Epithelial cell of esophagus (primary cell): ENCODE measurements at regions not wholly inside any gene's neighbourhood (a gene's known extent, or its start where the extent isn't known, plus 50 kb on each side); places are given as distances from the start of the nearest gene placed in this dataset.
"Not testable (repeated sequence)": the region's sequence is repeated elsewhere in the genome, so short reads cannot be mapped to it uniquely, and the experiment has no call there.

ENCODE experiments used
- DNase-seq: peaks from one replicate; pipeline ENCODE4 v3.0.0; 2010; ENCODE audit warnings: low read depth
- H3K4me3 ChIP-seq: 2 replicates; pipeline ENCODE4 v1.5.1; 2011; ENCODE audit warnings: mild to moderate bottlenecking, low read length, control low read depth
- TF ChIP-seq, protein P1 (sequence below): IDR thresholded peaks from 2 replicates; pipeline ENCODE4 v1.5.1; 2011; ENCODE audit warnings: low read depth, mild to moderate bottlenecking, low read length, control low read depth, inconsistent platforms; ENCODE audit not compliant: insufficient read depth; ENCODE audit errors: missing control alignments

DNA sequence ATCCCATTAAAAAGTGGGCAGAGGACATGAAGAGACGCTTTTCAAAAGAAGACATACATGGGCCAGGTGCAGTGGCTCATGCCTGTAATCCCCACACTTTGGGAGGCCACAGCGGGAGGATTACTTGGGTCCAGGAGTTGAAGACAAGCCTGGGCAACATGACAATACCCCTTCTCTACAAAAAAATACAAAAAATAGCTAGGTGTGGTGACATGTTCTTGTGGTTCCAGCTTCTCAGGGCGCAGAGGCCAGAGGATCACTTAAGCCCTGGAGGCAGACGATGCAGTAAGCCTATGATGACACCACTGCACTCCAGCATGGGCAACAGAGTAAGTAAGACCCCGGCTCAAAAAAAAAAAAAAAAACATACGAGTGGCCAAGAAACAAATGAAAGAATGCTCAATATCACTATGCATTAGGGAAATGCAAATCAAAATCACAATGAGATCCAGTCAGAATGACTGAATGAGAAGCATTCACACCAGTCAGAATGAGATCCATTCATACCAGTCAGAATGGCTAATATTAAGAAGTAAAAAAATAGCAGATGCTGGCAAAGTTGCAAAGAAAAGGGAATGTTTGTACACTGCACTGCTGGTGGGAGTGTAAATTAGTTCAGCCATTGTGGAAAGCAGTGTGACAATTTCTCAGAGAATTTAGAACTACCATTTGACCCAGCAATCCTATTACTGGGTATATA, 550.2 kb upstream of the SLC39A10 start:
- TF ChIP-seq, protein P1, sequence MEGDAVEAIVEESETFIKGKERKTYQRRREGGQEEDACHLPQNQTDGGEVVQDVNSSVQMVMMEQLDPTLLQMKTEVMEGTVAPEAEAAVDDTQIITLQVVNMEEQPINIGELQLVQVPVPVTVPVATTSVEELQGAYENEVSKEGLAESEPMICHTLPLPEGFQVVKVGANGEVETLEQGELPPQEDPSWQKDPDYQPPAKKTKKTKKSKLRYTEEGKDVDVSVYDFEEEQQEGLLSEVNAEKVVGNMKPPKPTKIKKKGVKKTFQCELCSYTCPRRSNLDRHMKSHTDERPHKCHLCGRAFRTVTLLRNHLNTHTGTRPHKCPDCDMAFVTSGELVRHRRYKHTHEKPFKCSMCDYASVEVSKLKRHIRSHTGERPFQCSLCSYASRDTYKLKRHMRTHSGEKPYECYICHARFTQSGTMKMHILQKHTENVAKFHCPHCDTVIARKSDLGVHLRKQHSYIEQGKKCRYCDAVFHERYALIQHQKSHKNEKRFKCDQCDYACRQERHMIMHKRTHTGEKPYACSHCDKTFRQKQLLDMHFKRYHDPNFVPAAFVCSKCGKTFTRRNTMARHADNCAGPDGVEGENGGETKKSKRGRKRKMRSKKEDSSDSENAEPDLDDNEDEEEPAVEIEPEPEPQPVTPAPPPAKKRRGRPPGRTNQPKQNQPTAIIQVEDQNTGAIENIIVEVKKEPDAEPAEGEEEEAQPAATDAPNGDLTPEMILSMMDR = no peak
- DNase-seq = peak; percentile 24
- no peak overlapping the region for H3K4me3 ChIP-seq

DNA sequence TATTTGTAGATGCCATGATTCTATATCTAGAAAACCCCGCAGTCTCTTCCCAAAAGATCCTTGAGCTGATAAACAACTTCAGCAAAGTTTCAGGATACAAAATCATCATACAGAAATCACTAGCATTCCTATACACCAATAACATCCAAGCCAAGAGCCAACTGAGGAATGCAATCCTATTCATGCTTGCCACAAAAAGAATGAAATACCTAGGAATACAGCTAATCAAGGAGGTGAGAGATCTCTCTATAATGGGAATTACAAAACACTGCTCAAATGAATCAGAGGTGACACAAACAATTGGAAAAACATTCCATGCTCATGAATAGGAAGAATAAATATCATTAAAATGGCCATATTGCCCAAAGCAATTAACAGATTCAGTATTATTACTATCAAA, 551.4 kb upstream of the SLC39A10 start:
- no peak overlapping the region for H3K4me3 ChIP-seq
- TF ChIP-seq, protein P1 = no peak
- DNase-seq = peak; percentile 84

DNA sequence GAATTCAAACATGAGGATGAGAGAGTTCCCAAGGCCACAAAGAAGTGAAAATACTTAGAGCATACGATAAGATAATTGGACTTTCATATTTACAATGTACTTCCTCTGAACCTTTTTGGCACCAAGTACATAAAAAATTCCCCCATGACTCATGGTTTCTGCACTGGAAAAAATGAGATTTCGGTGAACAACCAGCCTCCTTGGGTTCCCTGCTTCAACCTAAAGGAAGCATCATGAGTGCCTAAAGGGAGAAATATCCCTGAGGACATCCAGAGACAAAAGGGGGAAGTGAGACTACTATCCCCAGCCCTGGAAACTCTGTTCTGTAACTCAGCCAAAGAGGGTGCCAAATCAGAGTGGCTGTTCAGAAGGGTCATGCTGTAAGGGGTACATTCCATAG, 562.7 kb upstream of the SLC39A10 start:
- H3K4me3 ChIP-seq = no peak overlapping the region
- TF ChIP-seq, protein P1 = no peak
- peak; percentile 50 for DNase-seq

DNA sequence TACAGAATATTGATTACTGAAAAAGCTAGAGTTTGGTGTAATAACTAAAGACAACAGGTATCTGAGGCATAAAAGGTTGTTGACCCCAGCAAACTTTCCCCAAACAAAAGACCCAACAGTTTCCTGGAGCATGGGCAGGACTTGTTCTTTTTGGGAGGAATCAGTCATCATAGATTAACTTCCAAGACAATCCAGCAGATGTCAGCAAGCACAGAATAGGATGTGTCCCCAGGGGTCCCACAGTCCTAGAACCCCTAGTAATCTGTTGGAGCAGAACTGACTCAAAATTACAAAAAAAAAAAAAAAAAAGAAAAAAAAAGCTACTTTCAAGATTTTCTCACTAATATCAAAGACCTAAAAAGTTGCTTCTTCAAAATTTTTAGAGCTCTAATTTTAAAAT, 564.7 kb upstream of the SLC39A10 start:
- no peak overlapping the region for H3K4me3 ChIP-seq
- no peak for DNase-seq
- TF ChIP-seq, protein P1 = no peak

DNA sequence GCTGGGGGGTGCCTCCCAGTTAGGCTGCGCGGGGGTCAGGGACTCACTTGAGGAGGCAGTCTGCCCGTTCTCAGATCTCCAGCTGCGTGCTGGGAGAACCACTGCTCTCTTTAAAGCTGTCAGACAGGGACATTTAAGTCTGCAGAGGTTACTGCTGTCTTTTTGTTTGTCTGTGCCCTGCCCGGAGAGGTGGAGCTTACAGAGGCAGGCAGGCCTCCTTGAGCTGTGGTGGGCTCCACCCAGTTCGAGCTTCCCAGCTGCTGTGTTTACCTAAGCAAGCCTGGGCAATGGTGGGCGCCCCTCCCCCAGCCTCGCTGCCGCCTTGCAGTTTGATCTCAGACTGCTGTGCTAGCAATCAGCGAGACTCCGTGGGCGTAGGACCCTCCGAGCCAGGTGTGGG, 584.2 kb upstream of the SLC39A10 start:
- not testable (repeated sequence) for H3K4me3 ChIP-seq

DNA sequence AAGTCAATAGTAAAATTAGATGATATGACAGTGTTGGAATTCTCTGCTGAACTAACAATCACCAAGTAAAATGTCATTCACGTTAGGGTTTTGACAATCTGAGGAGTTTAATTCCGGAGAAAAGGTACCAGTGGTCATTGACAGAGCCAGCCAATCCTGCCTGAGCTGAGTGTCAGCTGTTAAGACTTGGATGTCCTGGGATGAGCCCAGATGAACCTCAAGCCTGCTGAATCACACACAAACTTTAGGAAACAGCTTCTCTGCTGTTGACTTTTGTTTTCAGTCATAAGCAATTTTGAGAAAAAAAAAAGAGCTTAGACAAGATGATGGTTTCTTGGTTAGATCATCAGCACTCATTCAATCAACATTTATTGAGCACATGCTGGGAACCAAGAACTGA, 600.0 kb upstream of the SLC39A10 start:
- no peak overlapping the region for H3K4me3 ChIP-seq
- DNase-seq = peak; percentile 13
- TF ChIP-seq, protein P1 = no peak

More for the DNA sequence above, 584.2 kb upstream of the SLC39A10 start:
- not testable (repeated sequence) for DNase-seq

DNA sequence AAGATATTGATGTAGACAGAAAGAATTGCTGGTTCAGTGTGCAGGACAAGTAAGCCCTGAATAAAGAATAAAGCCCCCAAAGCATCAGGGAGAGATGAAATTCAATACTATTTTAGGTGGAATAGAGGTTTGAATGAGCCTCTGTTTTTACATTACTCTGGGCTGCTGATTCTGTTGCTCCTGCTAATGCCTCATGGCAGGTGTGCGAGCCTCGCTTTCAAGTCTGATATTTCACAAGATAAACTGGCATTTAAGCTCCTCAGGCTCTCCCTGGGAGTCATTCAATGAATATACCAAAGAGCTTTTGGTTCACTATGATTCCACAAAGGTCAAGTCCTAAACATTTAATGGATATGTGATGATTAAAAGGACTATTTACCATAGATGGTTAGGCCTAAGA, 601.0 kb upstream of the SLC39A10 start:
- no peak for DNase-seq
- TF ChIP-seq, protein P1 = no peak
- no peak overlapping the region for H3K4me3 ChIP-seq

DNA sequence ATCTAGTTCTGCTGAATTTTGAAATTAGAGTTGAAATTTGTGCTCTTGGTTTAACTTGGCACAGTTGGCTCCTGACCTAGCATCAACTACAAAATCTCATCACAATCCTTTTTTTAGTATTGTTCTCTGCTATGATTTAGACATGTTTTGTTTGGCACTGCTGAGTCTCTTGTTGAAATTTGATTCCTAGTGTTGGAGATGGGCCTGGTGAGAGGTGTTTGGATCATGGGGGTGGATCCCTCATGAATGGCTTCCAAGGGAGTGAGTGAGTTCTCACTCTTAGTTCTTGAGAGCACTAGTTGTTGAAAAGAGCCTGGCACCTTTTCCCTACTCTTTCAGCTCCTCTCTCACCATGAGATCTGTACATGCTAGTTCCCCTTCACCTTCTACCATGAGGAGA, 605.6 kb upstream of the SLC39A10 start:
- no peak overlapping the region for H3K4me3 ChIP-seq
- TF ChIP-seq, protein P1 = no peak
- DNase-seq = peak; percentile 58
